GM12872 (cell line): ENCODE measurements at regions not wholly inside any gene's neighbourhood (a gene's known extent, or its start where the extent isn't known, plus 50 kb on each side); places are given as distances from the start of the nearest gene placed in this dataset.

Source experiments
- TF ChIP-seq, protein P1 (sequence below): IDR thresholded peaks from 3 replicates; pipeline ENCODE4 v1.5.1; 2011; ENCODE audit warnings: low read depth, mild to moderate bottlenecking, low read length, moderate library complexity; ENCODE audit not compliant: insufficient read depth

DNA sequence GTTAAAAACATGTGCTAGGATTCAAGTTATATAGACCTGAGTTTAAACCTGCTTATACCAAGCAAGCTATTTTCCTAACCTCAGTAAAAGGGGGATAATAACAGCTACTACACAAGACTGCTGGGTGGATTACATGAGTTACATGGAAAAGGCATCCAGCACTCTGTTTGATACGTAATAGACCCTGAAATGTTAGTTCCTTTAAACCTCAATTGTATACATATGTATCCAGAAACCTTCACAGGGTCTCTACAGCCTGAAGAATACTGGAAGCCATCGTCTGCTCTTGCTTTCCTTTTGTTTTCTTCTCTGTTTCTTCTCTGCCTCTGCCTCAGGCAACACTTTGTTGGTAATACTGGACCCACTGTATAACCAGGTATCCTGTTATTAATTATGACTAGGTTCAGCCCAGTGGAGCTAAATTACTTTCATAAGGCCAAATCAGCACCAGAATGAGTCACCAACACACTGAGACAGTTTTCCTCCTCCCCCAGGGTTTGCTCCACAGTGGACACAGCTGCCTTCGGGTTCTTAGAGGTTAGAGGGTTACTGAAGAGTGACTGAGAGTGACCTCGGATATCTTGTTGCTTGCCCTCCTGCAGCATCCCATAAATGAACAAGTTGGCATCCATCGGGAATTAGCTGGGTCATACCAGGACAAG lies 127.1 kb downstream of the CAPZA3 start:
- TF ChIP-seq, protein P1, sequence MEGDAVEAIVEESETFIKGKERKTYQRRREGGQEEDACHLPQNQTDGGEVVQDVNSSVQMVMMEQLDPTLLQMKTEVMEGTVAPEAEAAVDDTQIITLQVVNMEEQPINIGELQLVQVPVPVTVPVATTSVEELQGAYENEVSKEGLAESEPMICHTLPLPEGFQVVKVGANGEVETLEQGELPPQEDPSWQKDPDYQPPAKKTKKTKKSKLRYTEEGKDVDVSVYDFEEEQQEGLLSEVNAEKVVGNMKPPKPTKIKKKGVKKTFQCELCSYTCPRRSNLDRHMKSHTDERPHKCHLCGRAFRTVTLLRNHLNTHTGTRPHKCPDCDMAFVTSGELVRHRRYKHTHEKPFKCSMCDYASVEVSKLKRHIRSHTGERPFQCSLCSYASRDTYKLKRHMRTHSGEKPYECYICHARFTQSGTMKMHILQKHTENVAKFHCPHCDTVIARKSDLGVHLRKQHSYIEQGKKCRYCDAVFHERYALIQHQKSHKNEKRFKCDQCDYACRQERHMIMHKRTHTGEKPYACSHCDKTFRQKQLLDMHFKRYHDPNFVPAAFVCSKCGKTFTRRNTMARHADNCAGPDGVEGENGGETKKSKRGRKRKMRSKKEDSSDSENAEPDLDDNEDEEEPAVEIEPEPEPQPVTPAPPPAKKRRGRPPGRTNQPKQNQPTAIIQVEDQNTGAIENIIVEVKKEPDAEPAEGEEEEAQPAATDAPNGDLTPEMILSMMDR: no peak

DNA sequence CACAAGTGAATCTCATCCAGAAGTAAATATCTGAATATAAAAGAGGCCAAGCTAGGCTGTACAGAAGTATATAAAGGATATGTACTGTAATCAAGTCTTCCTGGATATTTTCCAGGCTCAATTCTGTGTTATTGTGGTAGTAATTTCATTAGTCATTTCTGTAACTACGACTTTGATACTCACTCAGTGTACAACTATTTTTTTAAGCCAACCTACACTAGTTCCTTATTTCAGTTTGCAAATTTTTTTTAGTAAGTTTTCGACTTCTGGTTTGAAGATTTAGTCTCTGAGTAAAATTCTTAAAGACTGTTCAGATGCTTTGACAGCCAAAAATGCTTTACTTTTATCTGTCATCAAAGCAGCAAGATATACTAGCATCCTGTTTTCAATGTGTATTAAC lies 130.8 kb downstream of the CAPZA3 start:
- TF ChIP-seq, protein P1: no peak

DNA sequence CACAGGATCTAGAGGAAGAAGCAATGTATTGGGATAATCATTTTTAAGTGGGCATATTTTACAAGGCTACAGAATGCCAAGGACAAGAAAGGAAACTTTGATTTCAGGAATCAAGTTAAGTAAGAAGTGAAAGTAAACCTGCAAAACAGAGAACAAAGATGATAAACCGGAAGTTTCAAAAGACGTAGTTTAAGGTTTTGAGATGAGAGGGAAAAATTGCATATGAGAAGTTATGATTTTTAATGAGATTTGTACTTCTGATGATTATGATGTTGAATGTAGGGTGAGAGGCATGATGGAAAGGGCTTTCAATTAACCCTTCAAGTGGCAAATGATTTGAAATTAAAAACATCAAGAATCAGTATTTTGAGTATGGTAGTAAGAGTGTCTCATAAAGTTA lies 134.9 kb downstream of the CAPZA3 start:
- TF ChIP-seq, protein P1: no peak

DNA sequence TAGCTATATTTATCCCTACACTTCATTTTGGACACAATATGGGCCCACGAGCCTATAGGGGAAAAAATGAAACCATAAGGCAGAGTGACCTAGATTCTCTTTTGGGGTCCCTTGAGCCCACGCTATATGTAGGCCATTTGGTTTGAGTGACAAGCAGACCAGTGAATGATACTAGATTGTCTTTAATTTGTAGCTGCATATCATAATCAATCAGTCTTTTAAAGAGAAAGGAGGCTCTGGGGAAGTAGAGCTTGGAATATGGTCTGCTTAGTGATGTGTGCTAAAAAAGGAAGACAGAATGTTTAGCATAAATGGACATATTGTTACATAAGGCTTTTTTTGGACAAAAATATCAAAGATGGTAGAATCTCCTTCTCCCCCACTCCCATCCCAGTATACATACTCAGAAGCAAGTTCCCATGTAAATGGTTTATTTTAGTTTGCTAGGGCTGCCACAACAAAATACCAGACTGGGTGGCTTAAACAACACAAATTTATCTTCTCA lies 140.8 kb downstream of the CAPZA3 start:
- TF ChIP-seq, protein P1: no peak

DNA sequence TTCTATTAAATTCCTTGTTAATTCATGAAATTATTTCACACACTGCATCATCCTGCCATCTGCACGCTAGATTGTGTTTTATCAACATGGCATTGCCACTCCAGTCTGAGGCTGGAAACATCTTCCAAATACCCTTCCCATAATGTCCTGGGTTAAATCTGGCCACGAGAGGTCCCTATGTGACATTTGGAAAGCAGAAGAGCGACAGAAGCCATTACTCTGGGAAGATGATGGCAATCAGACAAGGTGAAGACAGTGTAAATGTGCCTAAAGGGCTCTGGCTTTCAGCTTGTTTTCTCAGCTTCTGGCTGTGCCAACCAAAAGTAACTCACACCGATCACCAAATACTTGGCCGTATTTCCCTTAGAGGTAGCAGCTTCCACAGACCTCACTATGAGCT lies 144.8 kb downstream of the CAPZA3 start:
- TF ChIP-seq, protein P1: no peak

DNA sequence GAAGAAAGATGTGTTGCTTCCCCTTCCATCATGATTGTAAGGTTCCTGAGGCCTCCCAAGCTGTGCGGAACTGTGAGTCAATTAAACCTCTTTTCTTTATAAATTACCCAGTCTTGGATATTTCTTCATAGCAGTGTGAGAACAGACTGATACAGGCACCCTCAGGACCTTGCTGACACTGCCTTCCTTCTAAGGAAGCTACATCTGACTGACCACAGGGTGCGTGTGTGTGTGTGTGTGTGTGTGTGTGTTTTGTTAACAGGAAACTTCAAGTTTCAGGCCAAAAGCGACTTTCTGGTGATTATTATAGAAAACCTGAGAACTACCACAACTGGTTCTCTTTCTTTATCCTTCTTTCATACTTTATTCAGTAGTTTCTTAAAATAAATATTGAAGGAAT lies 149.0 kb downstream of the CAPZA3 start:
- TF ChIP-seq, protein P1: no peak

DNA sequence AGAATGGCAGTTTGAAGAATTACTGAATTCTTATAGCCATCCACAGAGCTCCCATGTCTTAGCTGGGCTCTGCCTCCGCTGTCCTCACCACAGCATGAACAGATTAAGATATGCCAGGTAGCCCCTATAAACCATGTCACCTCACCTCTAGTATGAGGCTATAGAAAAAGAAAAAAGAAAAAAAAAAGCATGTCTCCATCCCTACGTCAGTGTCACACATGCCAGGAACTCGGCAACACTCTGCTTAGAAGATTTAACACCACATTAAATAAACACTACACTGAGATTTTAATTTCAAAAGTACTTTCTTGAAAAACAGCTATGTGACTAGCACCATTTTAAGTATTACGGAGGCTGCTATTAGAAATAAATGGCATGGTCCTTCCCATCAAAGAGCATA lies 149.4 kb downstream of the CAPZA3 start:
- TF ChIP-seq, protein P1: no peak
